Heart right ventricle (tissue), 16 donors: ENCODE measurements at regions not wholly inside any gene's neighbourhood (a gene's known extent, or its start where the extent isn't known, plus 50 kb on each side); places are given as distances from the start of the nearest gene placed in this dataset.

Experiments used
- ATAC-seq, 8 donors: fragments of 200-7000 bp; cut with Tn5 transposase; one replicate each; pipeline ENCODE4 v1.9.1; 2020; ENCODE audit warnings: mild to moderate bottlenecking in 8 of 8, moderate library complexity in 8 of 8, moderate number of reproducible peaks in 1 of 8
- DNase-seq, 2 donors: peaks; one replicate each; pipeline ENCODE4 v3.0.0-alpha.2; 2020
- H3K27ac ChIP-seq, 10 donors: fragments of 200-600 bp; sonication (generic) in 2 of 10; one replicate each; pipeline versions ENCODE4 v1.5.0 to v1.8.0; 2020 to 2022; ENCODE audit warnings: mild to moderate bottlenecking in 3 of 10
- H3K27me3 ChIP-seq, 7 donors: fragments of 200-600 bp; one replicate each; pipeline ENCODE4 v1.8.0; 2021 to 2022; ENCODE audit warnings: mild to moderate bottlenecking in 2 of 7
- H3K36me3 ChIP-seq, 9 donors: fragments of 200-600 bp; sonication (generic) in 1 of 9; one replicate each; pipeline versions ENCODE4 v1.5.0 to v1.8.0; 2020 to 2022; ENCODE audit warnings: mild to moderate bottlenecking in 2 of 9
- H3K4me1 ChIP-seq, 9 donors: fragments of 200-600 bp; sonication (generic) in 1 of 9; one replicate each; pipeline versions ENCODE4 v1.5.0 to v1.8.0; 2020 to 2022; ENCODE audit warnings: mild to moderate bottlenecking in 4 of 9
- H3K4me3 ChIP-seq, 10 donors: fragments of 200-600 bp; sonication (generic) in 2 of 10; one replicate each; pipeline versions ENCODE4 v1.5.0 to v1.8.0; 2020 to 2022; ENCODE audit warnings: mild to moderate bottlenecking in 7 of 10, moderate library complexity in 2 of 10
- H3K9me3 ChIP-seq, 11 donors: fragments of 200-600 bp in 10 of 11; sonication (generic) in 2 of 11; one replicate each; pipeline versions ENCODE4 v1.5.0 to v1.8.0; 2013 to 2022; ENCODE audit warnings: mild to moderate bottlenecking in 2 of 11, control low read depth in 1 of 11, moderate library complexity in 1 of 11
- CTCF ChIP-seq, 9 donors: fragments of 200-600 bp; sonication (generic) in 2 of 9; IDR thresholded peaks; one replicate each; pipeline versions ENCODE4 v1.5.0 to v1.8.0; 2021 to 2022; ENCODE audit warnings: antibody characterized with exemption in 9 of 9, mild to moderate bottlenecking in 5 of 9, moderate library complexity in 1 of 9
- WGBS, 2 donors: extraction: QIAGEN DNeasy Blood & Tissue Kit; methylation state at CpG; one replicate each; pipeline ENCODE4 v1.1.7; 2013; ENCODE audit warnings: inconsistent platforms in 1 of 2; 5-methylcytosine and 5-hydroxymethylcytosine counted together
- intact Hi-C, 10 donors: fragments of 100-400 bp; cut with DNase I; formaldehyde crosslinking; loops; one replicate each; pipeline versions ENCODE4 v1.11.1 to v1.14.2; 2022
- donor health status: Arrhythmogenic right ventricular cardiomyopathy.
- donor health status: ischemic (EF 13 %, LVEDD 7.1; RV severe dilation, severe dysfunction).
- donor health status: healthy with polysubstance abuse.
- donor health status: DM: no; HTN: yes; CAD: no.
- donor health status: DM: no; HTN: no; CAD: no.
- donor health status: ischemic (EF 25% LVEDD 6.9; RV normal size, moderate dysfunction).
- donor health status: ischemic (EF 25% LVEDD 5.7; RV mildly dilated, moderate dysfunction).
- donor health status: healthy.
- donor health status: DM: yes; HTN: yes; CAD: no.
- donor health status: Ischemic cardiomyopathy.
- donor health status: ischemic (EF 35%, LVEDD 5.7; RV mildly dilated, moderate dysfunction).
- donor health status: nonischemic (EF 11% LVEDD 7.7; RV severe dilation, severe dysfunction).
- donor health status: DM: yes; HTN: yes; CAD: no.
- donor health status: PGD.
- donor health status: ischemic (EF 29% LVEDD 5.4; RV normal size, mild dysfunction).
- donor health status: nonischemic (EF 23%, LVEDD 6.1; RV moderate dilation, normal function).

GRCh38 chr12:107326237-107326636 lies 232.9 kb upstream of the CRY1 start:
- Histone ChIP-seq H3K36me3 (no peaks in the 10 kb centered on the region), H3K4me1 (peaks cover 0 to 21% (median 0%) of the 10 kb centered on the region in 9 donors), H3K4me3 (no peak overlapping the region), H3K9me3 (no peaks in the 10 kb centered on the region), H3K27ac (no peak overlapping the region), H3K27me3 (peaks cover 0 to 78% (median 62%) of the 10 kb centered on the region in 7 donors)
- no peak for TF ChIP-seq CTCF (IDR thresholded peaks at IDR 0.05)
- DNase-seq (no peak), ATAC-seq (no peak)
- intact Hi-C loops, result no loop called here
- WGBS, 2 donors, result 49% methylated on average over 2 of the region's 2 CpGs

- H3K36me3 ChIP-seq, result no peaks in the 10 kb centered on the region
- WGBS, 2 donors, result 67 to 71% methylated on average over 5 of the region's 5 CpGs
- no peak overlapping the region for H3K4me3 ChIP-seq
- no peak overlapping the region for H3K27ac ChIP-seq
- peaks cover 0 to 77% (median 61%) of the 10 kb centered on the region in 7 donors for H3K27me3 ChIP-seq
- H3K9me3 ChIP-seq, result no peaks in the 10 kb centered on the region
- no peak for TF ChIP-seq CTCF (IDR thresholded peaks at IDR 0.05)
- DNase-seq, result no peak
- H3K4me1 ChIP-seq, result peaks cover 0 to 17% (median 0%) of the 10 kb centered on the region in 9 donors
- intact Hi-C loops, result no loop called here
- no peak for ATAC-seq
Measured at GRCh38 chr12:107327651-107328182, 234.4 kb upstream of the CRY1 start.

- H3K9me3 ChIP-seq, result no peaks in the 10 kb centered on the region
- DNase-seq, result no peak
- 34 to 39% methylated on average over 11 of the region's 11 CpGs for WGBS, 2 donors
- ATAC-seq, result peak in 2 of 8 donors; percentile 33 to 35
- H3K4me1 ChIP-seq, result peaks cover 0 to 17% (median 0%) of the 10 kb centered on the region in 9 donors
- H3K27me3 ChIP-seq, result peaks cover 0 to 69% (median 54%) of the 10 kb centered on the region in 7 donors
- H3K27ac ChIP-seq, result no peak overlapping the region
- intact Hi-C loops, result no loop called here
- H3K4me3 ChIP-seq, result no peak overlapping the region
- TF ChIP-seq CTCF (IDR thresholded peaks at IDR 0.05), result no peak
- no peaks in the 10 kb centered on the region for H3K36me3 ChIP-seq
Measured at GRCh38 chr12:107328442-107329133, 235.2 kb upstream of the CRY1 start.

GRCh38 chr12:107329569-107330324 lies 236.4 kb upstream of the CRY1 start:
- no peak for ATAC-seq
- Histone ChIP-seq H3K4me1 (peaks cover 0 to 17% (median 0%) of the 10 kb centered on the region in 9 donors), H3K9me3 (no peaks in the 10 kb centered on the region), H3K36me3 (no peaks in the 10 kb centered on the region), H3K27me3 (peaks cover 0 to 64% (median 47%) of the 10 kb centered on the region in 7 donors), H3K27ac (no peak overlapping the region), H3K4me3 (no peak overlapping the region)
- DNase-seq, result no peak
- no peak for TF ChIP-seq CTCF (IDR thresholded peaks at IDR 0.05)
- WGBS, 2 donors, result 88 to 89% methylated on average over 1 of the region's 1 CpG
- intact Hi-C loops, result no loop called here
